ENCODE measurements at regions not wholly inside any gene's neighbourhood (a gene's known extent, or its start where the extent isn't known, plus 50 kb on each side); places are given as distances from the start of the nearest gene placed in this dataset.
A peak's percentile ranks its signal among the peaks of the same experiment; 100 is the strongest.
"Not testable (repeated sequence)": the region's sequence is repeated elsewhere in the genome, so short reads cannot be mapped to it uniquely, and the experiment has no call there.

DNA sequence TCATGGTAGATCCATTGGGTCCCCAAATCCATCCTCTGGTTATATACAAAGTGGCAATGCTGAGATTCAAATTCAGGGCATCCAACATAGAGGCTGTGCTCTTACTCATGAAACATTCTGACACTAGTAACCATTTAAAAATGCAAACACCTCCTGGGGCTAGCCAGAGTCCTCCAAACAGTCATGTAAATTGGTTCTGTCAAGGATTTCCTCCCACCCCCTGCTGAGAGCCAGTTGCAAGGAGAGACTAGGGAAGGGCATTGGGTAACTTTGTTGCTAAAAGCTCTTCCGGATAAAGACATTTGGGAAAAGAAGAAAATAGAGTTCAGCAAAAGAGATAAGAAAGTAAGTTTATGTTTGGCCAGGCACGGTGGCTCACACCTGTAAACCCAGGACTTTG is 58.3 kb downstream of the ART5 start:
- not testable (repeated sequence) for DNase-seq

DNA sequence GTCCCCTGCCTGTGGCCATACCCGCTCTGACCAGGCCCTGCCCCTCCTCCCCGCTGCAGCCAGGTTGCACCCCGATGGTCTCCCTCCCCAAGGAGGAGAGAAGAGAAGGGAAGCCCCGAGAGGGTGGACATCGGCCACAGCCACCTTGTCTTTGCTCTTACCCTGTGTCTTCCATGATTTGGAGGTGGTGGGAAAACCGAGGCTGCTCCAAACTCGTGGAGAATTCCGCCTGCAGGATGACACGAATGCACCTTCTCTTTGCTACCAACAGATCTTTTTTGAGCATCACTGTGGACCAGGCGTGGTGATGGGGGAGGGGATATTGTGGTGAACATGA is 60.4 kb downstream of the ART5 start:
- not testable (repeated sequence) for DNase-seq

DNA sequence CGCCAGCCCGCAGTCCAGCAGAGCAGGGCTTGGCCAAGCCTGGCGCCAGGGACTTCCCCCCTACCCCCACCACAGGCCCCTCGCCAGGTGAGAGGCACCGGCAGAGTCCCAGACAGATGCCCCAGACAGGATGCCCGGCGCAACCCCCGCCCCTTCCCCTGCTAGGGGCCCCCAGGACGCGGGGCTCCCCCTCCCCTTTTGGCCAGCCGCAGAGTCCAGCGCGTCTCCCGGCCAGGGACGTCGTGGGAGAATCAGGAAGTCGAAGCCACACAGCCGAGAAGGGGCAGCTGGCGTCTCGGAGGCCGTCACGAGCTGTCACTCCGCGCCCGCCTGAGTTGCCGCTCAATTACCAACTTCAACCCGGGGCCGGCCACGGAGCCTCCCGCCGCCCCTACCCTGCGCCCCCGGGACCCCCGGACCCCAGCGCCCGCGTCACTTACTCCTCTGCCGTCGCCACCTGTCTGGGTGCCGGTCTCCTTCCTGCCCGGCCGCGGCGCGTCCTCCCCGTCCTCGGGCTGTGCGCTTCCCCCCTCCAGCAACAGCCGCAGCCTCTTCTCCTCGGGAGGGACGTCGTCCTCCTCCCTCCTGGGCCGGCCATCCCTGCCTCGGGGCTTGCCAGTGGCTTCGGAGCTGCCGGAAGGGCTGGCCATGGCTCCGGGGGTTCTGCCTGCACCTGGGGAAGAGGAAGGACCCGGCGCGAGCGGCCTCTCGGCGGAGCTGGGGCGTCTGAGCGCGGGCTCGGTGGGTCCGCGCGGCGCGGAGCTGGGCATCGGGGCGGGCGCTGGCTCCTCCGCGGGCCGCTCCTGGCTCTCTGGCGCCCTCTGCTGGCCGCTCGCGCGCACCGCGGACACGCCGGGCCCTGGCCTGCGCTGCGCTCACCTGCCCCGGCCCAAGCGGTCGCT is 61.1 kb downstream of the ART5 start:
- DNase-seq: peak; percentile 10

DNA sequence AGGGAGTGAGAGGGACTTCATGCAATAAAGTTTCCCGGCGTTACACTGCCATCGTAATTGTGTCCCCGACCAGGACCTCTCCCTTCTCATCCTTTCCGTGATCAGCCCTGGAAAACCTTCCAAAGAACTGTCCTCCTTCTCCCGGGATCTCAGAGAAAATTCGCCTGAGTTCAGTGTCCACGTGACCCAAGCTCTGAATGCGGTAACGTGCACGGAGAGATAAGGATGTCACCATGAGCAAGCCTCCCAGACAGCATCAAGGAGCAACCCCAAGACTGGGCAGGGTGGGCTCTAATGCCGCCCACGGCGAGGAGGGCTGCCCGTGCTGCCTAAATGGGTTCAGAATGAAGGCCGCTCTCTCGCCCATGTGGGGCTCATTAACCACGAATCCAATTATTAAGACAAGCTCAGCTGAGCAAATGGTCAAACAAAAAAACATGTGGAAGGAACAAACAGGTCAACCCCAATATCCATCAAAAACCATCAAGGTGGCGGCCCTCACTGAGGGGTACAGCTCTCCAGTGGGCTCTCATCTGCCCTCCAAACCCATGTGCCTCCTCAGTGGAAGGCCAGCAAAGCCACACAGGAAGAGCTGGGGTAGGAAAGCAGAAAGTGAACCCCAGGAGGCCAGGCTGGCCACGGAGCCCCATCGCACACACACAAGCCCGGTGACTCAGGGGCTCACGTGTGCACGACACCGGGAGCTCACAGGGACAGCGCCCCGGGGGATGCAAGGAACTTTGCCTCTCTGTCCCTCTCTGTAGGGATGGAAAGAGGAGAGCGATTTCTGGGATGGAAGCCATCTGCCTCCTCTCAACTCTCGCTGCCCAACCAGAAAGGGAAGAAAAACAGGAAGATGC is 62.0 kb downstream of the ART5 start:
- DNase-seq: not testable (repeated sequence)

DNA sequence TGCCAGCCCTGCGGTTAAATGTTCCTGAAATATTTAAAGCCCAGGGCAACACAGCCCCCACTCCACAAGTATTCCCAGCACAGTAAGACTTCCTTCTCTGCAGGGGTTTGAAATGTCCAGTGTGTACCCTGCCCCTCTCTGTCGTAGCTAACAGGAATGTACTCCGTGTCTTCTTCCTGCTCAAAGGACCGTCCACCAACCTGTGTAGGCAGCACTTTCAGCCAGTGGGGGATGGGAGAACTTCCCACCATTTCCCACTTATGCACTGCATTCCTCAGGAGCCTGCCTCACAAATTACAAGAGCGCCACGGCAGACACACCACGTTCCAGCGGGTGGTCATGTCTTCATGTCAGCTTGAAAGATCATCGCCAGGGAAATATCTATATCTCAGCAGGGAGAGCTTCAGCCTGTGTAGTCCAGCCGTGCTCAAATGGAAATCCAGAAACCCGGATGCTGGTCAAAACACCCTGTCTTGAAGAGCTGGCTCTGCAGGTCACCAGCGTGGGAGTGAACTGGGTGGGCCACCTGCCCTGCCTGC is 65.7 kb downstream of the ART5 start:
- not testable (repeated sequence) for DNase-seq

DNA sequence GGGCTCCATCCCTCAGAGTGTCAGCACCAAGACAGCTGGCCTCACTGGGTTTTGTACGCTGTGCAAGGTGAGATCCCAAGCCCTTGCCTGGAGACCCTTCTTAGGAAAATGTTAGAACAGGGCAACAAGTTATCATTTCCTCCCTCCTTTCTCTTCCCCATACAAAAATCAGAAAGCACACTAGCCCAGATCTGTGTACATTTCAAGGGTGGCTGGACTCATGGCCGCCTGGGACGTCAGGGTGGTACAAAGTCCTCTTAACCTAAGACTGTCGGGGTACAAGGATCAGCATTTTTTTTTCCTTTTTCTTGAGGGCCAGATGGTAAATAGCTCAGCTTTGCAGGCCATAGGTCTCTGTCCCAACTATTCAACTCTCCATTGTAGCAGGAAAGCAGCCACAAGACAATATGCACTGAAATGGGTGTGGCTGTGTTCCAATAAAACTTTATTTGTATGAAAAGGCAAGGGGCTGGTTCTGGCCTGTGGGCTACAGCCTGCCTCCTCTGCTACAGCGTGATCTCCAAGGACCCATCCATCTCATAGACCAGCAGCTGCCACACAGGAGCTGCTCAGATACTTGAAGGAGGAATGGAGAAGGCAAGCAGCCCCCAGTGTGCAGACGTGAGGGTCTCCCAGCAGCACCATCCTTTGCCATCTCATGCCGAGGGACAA is 68.7 kb downstream of the ART5 start:
- DNase-seq: not testable (repeated sequence)

DNA sequence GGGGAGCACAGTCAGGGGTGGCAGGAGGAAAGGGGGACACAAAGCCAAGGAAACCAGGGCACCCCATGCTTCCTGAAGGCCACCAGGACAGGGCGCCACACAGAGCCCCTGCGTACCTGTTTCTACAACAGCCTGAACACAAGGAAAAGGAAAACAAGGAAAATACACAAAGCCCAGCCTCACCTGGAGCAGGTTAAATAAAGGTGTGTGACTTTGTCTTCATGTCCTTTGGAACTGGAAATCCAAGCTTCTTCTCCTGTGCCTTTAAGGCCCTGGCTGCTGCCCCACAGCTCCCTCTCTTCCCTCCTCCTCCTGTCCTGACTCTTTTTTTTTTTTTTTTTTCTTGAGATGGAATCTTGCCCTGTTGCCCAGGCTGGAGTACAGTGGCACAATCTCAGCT is 70.0 kb downstream of the ART5 start:
- not testable (repeated sequence) for DNase-seq

DNA sequence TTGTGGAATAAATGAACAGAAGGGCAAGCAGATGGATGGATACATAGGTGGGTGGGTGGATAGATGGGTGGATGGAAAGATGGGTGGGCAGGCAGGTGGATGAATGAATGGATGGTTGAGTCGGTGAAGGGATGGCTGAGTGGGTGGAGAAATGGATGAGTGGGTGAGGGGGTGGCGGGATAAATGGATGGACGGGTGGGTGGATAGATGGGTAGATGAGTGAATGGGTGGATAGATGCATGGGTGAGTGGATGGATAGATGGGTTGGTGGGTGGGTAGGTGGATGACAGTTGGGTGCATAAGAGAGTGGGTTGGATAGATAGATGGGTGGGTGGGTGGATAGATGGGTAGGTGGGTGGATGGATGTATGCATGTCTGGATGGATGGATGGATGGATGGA is 76.0 kb downstream of the ART5 start:
- not testable (repeated sequence) for DNase-seq

DNA sequence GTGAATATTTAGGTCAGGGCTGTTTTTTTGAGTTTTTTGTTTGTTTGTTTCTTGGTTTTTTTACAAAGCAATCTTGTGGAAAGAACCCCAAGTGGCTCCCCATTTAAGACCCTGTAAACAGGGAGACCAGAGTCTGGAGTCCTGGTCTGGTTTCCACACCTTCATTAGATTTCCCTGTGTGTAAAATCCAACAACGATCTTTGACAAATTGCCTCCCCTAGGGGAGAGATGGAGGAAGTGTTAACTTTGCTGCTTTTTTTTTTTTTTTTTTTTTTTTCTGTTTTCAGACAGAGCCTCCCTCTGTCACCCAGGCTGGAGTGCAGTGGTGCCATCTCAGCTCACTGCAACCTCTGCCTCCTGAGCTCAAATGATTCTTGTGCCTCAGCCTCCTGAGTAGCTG is 77.4 kb downstream of the ART5 start:
- DNase-seq: not testable (repeated sequence)

DNA sequence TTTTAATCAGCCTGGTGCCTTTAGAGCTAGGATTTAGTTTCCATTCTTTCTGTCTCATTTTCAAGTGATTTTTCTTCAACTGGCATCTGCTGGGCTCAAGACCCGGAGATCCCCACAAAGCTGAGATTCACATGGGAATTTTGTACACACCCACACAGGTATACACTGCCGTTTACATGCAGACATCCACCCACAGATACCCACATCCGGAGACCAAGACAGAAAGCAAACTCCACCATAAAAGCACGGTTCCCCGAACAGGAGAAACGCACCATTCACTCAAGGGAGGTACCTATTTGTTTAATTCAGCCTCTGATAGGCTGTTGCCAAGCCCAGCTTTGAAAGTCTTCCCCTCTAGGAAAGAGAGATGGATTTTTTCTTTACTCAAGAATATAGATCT is 87.2 kb downstream of the ART5 start:
- DNase-seq: not testable (repeated sequence)

DNA sequence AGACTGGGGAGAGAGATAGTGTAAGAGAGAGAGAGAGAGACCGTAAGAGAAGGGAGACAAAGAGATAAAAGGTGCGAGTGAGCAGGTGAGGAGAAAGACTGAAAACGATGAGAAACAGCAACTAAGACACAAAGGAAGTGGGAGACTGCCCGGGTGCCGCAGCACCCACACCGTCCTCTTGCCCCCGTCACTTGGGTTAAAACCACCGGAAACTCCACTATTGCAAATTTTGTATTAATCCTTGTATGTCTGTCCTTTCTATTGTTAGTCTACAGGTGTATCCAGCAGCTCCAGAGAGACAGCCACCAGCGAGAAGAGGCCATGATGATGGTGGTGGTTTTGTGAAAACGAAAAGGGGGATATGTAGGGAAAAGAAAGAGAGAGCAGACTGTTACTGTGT is 96.8 kb downstream of the ART5 start:
- DNase-seq: not testable (repeated sequence)

DNA sequence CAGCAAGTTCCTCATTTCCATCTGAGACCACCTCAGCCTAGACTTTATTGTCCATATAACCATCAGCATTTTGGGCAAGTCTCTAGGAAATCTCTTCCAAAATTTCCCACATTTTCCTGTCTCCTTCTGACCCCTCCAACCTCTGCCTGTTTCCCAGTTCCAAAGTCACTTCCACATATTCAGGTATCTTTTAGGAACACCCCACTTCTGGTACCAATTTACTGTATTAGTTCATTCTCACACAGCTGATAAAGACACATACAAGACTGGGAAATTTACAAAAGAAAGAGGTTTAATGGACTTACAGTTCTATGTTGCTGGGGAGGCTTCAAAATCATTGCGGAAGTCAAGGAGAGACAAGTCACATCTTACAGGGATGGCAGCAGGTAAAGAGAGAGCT is 103.6 kb downstream of the ART5 start:
- DNase-seq: not testable (repeated sequence)

DNA sequence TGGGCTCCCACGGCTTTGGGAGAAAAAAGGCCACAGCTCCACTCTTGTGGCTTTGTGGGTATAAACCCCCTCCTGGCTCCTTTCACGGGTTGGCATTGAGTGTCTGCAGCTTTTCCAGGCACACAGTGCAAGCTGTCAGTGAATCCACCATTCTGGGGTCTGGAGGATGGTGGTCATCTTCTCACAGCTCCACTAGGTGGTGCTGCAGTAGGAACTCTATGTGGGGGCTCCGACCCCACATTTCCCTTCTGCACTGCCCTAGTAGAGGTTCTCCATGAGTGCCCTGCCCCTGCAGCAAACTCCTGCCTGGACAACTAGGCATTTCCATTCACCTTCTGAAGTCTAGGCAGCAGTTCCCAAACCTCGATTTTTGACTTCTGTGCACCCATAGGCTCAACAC is 104.5 kb downstream of the ART5 start:
- DNase-seq: not testable (repeated sequence)

DNA sequence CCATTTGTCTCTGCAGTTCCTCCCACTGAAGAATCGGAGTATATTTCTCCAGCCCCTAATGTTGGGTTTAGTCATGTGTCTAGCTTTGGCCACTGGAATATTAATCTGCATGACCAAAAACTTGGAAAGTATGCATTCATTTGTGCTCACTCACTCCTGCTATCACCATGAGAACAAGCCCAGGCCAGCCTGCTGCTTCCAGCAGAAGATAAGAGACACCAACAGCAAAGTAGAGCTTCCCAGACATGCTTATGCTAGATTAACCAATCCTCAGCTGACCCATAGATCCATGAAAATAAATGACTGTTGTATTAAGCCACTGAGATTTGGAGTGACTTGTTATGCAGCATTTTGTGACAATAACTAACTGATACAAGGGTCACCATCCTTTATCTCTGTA is 108.8 kb downstream of the ART5 start:
- not testable (repeated sequence) for DNase-seq

DNA sequence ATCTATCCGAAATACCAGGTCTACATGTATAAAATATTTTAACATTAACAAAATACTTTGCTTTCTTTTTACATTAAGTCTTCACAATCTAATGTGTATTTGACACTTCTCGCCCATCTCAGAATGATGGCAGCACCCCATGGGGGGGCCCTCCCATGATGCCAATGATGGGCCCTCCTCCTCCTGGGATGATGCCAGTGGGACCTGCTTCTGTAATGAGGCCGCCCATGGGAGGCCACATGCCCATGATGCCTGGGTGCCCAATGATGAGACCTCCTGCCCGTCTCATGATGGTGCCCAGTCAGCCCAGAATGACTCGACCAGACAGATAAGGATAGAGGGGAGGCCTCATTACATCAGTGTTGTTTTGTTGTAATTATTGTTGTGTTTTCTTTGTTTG is 110.5 kb downstream of the ART5 start:
- DNase-seq: not testable (repeated sequence)

DNA sequence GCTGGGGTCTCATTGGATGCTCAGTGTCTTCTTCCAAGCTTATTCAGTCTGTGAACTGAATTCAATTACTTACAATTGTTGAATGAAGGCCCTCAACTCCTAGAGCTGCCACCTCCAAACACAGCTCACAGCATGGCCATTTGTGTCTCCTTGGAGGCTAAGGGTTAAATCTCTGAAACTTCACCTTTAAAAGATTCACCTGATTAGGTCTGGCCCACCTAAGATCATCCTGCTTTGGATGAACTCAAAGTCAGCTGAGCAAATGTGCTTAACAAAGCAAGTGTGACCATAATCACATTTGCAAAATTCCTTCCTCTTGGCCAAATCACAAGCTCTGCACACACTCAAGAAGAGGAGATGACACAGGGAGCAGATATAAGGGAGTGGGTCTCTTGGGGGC is 118.2 kb downstream of the ART5 start:
- not testable (repeated sequence) for DNase-seq

DNA sequence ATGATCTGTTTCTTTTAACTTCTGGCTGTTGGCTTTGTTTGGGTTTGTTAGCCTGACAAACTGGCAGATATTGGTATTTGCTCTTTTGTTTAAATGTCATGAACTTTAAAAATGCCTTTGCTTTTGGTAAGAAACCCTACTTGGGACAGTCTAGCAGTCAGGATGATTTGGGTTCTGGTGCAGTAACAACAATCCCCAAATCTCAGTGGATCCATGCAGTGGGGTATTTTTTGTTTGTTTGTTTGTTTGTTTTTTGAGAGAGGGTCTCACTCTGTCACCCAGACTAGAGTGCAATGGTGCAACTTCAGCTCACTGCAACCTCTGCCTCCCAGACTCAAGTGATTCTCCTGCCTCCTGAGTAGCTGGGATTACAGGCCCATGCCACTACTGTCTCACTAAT is 120.9 kb downstream of the ART5 start:
- DNase-seq: not testable (repeated sequence)

DNA sequence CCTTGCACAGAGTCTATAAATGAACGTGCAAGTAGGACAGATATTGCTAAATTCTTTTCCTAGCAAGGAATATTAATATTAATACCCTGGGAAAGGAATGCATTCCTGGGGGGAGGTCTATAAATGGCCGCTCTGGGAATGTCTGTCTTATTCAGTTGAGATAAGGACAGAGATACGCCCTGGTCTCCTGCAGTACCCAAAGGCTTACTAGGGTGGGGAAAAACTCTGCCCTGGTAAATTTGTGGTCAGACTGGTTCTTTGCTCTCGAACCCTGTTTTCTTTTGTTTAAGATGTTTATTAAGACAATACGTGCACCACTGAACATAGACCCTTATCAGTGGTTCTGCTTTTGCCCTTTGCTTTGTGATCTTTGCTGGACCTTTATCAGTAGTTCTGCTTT is 122.0 kb downstream of the ART5 start:
- DNase-seq: not testable (repeated sequence)

DNA sequence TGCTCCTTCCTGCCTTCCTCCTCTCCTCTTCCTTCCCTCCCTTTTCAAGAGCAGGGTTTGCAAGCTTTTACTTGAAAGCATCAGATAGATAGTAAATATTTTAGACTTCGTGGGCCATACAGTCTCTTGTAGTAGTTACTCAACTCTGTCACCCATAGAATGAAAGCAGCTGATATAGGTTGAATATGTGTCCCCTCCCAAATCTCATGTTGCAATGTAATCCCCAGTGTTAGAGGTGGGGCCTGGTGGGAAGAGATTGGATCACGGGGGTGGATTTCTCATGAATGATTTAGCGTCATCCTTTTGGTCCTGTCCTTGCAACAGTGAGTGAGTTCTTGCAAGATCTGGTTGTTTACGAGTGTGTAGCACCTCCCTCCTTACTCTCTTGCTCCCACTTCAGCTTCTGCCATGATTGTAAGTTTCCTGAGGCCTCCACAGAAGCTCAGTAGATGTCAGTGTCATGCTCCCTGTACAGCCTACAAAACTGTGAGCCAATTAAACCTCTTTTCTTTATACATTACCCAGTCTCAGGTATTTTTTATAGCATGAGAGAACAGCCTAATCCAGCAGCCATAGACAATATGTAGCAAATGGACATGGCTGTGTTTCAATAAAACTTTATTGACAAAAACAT is 124.7 kb downstream of the ART5 start:
- not testable (repeated sequence) for DNase-seq

DNA sequence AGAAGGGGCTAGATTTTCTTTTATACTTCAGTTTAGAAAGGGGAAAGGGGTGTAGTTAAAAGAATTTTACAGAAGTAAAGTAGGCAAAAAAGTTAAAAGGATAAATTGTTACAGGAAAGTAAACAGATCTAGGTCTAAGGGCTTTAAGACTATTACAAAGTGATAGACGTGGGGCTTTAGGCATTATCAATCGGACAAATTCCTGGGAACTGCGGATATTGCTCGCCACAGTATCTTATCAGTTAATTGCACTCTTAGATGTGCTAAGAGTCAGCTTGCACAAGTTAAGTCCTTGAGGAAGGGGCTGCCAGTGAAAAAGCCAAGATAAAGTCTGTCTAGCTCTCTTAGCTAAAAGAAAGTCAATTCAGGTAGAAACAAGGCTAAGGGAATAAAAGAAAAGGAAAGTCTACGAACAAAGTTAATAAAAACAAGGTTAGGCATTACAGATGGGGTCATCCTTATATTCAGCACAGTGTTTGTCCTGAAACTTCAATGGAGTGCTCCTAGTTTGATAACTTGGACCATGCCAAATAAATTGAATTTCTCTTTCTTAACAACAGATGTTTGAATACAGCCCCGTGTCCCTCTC is 125.4 kb downstream of the ART5 start:
- not testable (repeated sequence) for DNase-seq

DNA sequence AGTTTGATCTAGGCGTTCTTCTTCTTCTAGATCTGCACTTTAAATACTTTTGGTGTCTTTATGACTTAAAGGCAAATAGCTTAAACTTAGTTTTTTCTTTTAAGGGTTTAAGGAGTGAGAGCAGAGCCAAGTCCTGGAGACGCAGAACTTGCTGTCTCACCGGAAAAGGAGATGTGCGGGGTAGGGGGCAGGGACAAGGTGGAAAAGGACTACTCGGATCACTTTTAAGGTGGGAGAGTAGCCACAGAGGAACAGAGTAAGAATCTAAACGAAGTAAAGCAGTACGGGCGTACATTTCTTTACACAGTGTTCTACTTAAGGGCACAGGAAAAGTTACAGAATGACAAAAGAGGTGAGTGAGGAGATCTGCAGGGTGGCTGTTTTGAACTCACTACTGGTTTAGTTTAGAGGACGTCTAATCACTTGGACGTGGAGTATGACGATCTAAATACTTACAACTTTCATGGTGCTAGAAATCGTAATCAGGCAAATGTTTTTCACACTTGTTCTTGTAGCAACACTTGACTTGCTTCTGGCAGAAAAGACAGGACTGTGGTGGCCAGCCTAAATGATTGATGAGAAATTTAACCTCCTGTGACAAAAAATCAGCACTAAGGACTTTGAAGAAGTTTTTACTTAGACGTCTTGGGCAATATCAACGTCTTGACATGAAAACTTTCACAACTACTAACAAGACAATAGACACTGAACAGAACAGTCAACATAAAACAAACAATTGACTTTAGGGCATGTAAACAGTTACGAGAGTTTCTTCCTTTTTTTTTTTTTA is 127.0 kb downstream of the ART5 start:
- not testable (repeated sequence) for DNase-seq

Measured in hindlimb muscle (tissue), 1 donor.